NOMO-1 (cell line): ENCODE measurements at regions not wholly inside any gene's neighbourhood (a gene's known extent, or its start where the extent isn't known, plus 50 kb on each side); places are given as distances from the start of the nearest gene placed in this dataset.
A peak's percentile ranks its signal among the peaks of the same experiment; 100 is the strongest.
"Not testable (repeated sequence)": the region's sequence is repeated elsewhere in the genome, so short reads cannot be mapped to it uniquely, and the experiment has no call there.

Experiments used
- DNase-seq, 2 experiments: peaks; one replicate each; lab custom pipeline; 2025; ENCODE audit not compliant: unreplicated experiment in 2 of 2; lab: John Stamatoyannopoulos, UW

GRCh38 chr15:98537516-98538060 is 110.8 kb upstream of the IGF1R start:
- no peak for DNase-seq

DNA sequence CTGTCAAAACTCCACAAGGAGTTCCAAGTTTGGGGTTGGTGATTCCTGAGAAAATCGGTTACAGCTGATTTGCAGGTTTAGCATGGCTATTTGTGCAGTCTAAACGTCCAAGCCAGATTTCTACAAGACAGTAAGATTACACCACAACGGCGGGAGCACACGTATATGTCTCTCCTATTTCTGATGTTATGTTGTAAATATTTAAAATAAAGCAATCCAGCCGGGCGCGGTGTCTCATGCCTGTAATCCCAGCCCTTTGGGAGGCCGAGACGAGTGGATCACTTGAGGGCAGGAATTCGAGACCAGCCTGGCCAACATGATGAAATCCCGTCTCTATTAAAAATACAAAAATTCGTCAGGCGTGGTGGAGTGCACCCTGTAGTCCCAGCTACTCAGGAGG is 106.8 kb upstream of the IGF1R start:
- no peak for DNase-seq

GRCh38 chr15:98543237-98543636 is 105.1 kb upstream of the IGF1R start:
- no peak for DNase-seq

- no peak for DNase-seq
Observed at GRCh38 chr15:98546329-98546728, 102.0 kb upstream of the IGF1R start.

DNA sequence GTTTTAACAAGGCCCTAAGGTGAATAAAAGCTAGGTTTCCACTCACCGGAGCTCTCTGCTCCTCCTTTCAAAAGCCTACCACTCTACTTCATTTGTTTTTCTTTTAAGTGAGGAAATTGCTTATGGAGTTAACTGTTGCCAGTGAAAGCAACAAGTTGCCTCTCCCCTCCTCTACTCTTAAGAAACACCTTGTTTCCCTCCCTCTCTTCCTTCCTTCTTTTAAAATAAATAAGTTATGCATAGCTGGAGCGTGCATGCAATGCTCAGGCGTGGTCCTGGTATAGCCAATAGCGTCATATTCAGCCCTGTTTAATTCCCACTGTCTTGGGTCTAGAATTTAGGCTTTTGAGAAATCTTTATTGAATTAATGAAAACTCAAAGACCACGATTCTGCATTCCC is 101.1 kb upstream of the IGF1R start:
- DNase-seq: peak in 1 of 2 experiments; percentile 10

DNA sequence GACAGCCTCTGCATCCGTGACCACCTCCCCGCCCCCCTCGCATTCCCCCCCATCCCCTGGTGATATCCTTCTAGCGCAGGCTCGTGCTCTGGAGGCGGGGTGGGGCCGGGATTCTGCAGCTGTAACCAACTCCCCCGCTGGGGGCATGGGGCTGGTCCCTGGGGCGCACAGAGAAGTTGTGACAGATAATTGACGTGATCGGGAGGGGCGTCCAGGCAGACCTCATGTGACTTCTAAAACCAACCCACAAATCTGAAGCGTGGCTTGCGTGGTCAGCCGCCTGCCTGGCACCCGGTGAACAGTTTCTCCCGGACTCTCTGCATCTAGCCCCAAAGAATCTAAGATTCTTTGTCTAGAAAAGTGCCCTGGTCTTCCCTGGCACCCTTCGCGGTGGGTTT is 100.6 kb upstream of the IGF1R start:
- no peak for DNase-seq

DNA sequence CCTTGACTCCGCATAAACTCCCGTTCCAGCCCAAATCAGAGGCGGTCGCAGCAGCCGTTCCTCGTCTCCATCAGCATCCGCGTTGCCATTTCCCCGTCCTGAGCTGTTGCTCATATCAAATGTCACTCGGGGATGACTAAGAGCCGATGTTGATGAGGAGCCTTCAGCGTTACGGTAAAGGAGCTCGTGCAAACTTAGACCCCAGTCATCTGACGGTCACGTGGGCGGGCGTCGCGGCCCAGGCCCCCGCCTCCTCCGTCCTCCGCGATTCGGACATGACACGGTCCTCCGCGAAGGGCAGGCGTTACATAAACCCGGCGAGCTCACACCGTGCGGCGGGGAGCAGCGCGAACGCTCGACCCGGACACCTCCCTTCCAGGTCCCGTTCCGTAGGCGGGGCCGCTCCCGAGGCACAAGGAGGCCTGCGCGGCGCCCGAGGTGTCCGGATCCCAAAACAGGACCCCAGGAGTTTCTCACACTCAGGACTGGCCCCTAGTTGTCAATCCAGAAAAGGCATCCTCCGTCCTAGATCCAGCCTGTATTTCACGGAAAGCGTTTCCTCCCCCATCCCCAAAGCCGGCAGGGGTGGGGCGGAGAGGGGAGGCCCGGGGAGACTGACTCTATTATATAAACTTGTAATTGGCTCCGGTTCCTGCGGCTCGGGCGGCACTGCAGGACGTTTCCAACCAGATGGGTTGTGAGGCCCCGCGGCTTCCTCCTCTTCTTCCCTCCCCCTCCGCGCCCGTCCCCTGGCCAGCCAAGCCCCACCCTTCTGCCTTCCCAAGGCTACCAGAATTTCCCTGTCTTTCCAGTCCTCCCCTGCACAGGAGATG is 100.0 kb upstream of the IGF1R start:
- no peak for DNase-seq

DNA sequence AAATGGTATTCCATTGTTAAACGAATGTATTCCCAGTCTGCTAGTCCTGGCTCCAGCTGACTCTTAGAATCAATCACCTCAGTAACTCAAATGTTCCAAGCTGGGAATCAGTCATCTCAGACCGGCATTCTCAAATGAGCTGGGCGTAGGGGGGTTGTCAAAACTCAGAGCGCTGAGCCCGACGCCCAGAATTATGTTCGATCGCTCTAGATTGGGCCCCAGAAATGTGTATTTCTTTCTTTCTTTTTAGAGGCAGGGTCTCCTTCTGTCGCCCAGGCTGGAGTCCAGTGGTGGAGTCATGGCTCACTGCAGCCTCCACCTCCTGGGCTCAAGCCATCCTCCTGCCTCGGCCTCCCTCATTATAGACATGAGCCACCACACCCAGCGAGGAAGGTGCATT is 99.3 kb upstream of the IGF1R start:
- no peak for DNase-seq

DNA sequence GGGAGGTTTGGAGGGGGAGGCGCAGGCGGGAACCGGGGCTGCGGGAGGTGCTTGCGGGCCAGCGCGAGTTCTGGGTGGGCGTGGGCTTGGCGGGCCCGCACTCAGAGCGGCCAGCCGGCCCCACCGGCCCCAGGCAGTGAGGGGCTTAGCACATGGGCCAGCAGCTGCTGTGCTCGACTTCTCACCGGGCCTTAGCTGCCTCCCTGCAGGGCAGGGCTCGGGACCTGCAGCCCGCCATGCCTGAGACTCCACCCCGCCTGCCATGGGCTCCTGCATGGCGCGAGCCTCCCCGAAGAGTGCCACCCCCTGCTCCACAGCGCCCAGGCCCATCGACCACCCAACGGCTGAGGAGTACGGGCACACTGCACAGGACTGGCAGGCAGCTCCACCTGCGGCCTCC is 98.6 kb upstream of the IGF1R start:
- no peak for DNase-seq

DNA sequence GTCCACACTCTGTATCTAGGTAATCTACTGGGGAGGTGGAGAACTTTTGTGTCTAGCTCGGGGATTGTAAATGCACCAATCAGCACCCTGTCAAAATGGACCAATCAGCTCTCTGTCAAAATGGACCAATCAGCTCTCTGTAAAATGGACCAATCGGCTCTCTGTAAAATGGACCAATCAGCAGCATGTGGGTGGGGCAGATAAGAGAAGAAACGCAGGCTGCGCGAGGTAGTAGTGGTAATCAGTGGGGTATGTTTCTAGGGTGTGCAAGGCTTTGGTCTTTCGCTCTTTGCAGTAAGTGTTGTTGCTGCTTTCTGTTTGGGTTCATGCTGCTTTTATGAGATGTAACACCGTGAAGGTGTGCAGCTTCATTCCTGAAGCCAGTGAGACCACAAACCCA is 98.0 kb upstream of the IGF1R start:
- not testable (repeated sequence) for DNase-seq

GRCh38 chr15:98551936-98552562 is 96.3 kb upstream of the IGF1R start:
- DNase-seq: no peak

GRCh38 chr15:98554272-98555172 is 93.8 kb upstream of the IGF1R start:
- DNase-seq: no peak

- DNase-seq: no peak
Observed at GRCh38 chr15:98555173-98555515, 93.2 kb upstream of the IGF1R start.

- no peak for DNase-seq
Observed at GRCh38 chr15:98556321-98556720, 92.0 kb upstream of the IGF1R start.

DNA sequence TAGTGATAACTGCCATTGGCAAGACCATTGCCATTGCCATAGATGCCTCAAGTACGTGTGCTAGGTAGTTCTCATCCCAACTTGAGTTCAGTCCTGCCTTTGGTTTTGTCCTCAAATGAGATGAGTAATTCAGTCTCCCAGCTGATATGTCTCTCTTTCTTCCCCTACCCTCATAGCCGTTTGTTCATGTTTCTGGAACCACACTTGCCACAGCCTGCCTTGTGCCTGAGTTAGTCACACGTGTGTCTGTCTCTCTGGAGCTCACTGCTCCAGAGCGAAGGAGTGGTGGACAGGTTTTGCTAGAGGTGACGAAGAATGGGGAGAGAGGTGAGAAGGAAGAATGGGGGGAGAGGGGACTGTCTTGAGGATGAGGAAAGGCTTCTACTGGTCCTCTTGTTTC is 88.0 kb upstream of the IGF1R start:
- DNase-seq: no peak

DNA sequence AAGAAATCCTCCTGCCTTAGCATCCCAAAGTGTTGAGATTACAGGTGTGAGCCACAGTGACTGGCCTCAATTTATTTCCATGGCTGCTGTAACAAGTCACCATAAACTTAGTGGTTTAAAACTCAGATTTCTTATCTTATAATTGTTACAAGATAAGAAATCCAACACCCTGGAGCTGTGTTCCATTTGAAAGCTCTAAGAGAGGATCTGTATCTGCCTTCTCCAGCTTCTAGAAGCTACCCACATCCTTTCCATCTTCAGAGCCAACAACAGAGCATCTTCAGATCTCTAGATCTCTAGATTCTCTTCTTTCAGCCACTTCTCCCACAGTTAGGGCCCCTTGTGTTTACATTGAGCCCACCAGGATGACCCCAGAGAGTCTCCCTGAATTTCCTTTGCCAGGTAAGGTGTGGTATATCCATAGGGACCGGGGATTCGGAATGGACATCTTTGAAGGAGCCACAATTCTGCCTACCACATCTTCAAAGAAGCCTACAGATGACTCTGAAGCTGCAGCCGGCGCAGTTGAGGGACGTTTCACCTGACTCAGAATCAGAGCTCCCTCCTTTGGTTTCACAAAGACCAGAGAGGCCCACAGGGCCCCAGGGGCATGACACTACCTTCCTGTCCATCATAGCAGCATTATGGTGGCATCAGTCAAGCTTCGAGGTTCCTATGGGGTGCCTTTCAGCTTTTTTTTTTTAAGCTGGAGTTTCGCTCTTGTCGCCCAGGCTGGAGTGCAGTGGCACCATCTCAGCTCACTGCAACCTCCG is 87.0 kb upstream of the IGF1R start:
- no peak for DNase-seq

DNA sequence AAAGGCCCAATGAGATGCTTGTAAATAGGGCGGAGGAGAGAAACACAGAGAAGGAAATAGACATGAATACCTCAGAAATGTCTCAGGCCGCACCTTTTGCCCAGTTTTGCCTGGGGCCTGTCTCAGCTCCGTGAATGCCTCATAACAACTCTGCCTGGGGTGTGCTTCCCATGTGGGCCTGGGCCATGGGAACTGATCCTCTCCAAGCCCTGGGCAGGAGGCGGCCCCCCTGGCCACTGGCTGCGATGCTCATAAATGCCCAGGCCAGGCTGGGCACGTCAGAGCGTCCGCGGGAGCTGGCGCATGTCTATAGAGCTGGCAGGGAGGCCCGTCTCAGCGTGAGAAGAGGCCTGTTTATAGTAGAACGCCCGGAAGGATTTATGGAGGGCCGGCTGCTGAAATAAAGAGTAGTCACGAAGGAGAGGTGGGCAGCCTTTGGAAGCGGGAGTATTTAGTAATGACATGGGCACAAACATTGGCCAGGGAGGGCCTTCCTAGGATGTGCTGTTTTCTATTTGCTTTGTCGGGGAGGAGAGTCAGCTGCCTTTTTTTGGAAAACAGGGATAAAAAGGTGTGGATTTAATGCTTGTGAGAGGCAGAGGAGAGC is 85.9 kb upstream of the IGF1R start:
- no peak for DNase-seq

DNA sequence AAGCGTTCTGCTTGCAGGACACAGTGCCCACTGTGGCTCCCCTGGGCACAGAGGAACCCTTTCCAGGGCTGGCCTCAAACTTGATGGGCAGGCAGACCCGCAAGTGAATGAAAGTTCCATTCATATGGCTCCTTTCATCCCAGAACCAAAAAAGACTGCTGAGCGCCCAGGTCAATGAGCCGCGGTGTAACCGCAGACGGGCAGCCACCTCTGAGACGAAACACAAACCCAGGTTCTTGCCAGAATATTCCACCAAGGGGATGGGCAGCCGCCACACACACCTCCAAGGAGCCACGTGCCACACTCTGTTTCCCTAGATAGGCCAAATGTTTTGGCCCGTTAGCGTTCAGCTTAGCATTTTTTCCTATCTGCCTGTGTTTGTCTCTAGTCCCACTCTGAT is 82.8 kb upstream of the IGF1R start:
- no peak for DNase-seq

DNA sequence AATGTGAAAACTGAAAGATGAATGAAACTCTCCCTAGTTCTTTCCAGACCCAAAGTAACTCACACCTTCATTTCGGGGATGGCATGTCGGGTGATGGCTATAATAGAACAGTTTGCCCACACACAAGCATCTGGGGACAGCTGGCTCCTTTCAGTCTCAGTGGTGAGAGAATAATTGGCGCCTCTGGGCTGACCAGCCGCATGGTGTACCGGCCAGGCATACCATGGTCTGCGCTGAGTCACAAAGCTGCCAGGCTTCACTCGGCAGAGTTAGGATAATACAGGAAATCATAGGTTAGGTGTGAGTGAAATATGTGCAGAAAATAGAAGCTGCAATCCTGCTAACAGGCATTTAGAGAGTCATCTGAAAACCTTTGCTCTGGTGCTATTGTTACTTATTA is 80.4 kb upstream of the IGF1R start:
- no peak for DNase-seq

DNA sequence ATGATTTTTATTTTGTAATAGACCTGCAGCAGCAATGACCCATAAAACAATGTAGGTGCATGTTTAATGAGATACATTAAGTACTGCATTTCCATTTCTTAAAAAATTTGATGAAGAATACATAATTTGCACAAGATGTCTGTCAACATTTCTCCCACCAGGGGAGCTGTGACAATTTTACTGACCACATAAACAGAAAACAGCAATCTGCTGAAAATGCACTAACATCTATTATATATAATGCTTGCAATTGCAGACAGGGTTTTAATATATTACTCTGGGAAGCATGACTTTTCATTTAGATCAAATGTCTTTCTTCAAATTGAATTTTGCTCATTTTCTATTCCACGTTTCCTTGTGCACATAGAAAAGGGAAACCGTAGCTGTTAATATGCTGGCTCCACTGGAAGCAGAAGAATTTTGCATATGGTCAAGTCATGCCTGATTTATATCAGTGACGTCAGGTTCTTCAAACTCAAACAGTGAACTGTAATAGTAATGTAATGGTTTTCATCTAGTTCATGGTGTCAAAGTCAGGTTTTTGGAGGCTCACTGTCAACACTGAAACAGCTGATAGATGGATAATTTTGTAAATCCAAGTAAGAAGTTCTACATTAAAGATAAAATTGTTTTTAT is 79.8 kb upstream of the IGF1R start:
- DNase-seq: no peak
